Suppressor macrophage treated with lipopolysaccharide for 4 hours (primary cell): ENCODE measurements at regions not wholly inside any gene's neighbourhood (a gene's known extent, or its start where the extent isn't known, plus 50 kb on each side); places are given as distances from the start of the nearest gene placed in this dataset.

ENCODE experiments used
- DNase-seq: peaks from one replicate; pipeline ENCODE4 v3.0.0-alpha.2; 2020

DNA sequence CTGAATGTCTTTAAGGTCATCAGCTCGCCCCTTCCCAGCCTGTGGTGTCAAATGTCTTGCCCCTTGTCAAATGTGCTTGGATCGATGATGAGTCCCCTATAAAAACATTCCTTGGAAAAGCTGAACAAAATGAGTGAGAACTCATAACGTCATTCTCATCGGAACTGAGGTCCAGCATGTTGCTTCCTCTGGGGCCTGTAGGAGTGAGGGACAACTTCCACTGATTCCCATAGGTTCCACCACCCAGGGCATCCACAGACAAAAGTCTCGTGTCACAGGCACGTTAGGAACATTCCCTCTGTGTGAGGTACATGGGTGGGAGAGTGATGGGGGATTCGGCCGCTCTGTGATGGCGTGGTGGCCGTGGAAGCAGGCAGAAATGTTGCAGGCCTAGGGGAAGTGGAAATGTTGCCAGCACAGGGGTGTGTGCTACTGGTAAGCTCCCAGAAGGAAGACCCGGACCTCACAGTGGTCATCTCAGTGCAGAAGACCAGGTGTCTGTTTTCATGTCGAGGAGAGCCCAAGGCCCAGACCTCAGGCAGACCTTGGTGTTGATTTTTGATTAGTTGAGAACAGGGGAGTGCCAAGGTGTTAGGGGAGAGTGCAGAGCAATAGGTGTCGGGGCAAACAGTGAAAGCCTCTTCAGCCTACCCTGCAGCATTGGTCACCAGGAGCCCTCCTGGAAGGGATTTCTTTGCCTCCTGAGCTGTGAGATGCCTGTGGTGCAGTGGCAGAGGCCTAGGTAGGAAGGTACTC lies 96.8 kb downstream of the SNRPN start:
- DNase-seq, result no peak

DNA sequence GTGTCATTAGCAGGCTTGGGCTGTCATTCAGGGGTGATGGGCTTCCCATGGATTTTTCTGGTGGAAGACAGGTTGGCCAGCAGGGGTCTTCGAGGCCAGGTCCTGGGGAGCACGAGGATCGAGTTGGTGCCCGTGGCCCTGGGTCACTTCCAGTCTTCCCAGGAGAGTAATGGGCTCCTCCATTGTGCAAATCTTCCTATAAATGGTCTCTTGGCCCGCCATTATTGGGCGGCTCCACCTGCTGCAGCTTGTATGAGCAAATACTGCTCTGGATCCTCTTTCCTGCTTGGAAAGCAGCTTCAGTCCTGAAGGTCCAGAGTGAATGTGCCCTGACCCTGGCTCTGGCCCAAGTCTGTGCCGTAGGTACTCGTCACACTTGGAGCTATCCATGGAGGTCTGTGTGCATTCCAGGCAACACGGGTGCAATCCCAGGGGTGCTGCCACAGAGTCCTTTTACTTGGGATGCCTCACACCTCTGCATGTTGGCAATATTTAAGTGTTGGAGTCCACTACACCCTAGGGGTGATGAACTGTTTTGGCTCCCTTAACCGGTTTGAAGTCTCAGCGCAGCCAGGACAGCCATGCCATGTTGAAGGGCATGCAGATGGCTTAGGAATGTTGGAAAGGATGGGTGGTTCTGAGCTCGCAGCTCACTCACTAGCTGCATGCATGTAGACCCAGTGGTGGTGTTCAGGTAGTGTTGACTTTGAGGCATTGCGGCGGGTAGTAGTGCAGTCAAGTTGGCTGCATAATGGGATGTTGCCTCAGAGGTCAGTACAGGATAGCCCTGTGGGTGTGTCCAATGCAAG lies 97.6 kb downstream of the SNRPN start:
- DNase-seq, result no peak

DNA sequence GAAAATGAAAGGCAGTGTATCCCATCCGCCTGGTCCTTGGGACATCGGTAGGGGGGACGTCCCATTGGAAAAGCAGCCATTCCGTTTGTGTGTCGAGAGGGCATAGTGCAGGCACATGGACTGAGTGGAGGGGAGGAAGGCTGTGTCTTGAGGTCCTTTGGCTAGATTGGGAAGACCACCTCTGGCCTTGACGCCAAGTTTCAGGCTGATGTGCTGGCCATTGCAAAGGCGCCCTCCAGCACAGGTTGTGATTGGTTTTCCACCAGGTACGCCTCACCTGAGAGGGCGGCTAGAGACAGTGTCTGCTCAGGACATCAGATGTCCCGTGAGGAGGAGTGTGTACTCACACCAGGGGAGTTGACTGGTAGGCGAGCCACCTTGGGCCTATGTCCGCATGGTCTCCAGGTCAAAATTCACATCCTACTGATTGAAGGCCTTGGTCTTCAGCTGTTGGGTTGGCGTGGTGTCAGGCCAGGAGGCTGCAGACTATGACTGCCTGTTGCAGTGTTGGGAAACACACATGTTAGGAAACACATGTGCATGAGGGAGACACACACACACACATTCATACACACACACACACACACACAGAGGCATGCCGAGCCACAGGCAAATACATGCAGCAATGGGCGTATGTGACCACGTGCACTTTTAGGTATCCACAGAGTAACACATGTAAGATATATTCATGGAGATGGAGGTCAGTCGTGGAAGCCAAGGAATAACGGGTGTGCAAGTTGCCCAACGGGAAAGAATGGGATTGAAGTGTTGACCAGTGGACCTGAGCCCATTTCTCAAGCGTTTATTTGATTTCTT lies 98.4 kb downstream of the SNRPN start:
- no peak for DNase-seq

DNA sequence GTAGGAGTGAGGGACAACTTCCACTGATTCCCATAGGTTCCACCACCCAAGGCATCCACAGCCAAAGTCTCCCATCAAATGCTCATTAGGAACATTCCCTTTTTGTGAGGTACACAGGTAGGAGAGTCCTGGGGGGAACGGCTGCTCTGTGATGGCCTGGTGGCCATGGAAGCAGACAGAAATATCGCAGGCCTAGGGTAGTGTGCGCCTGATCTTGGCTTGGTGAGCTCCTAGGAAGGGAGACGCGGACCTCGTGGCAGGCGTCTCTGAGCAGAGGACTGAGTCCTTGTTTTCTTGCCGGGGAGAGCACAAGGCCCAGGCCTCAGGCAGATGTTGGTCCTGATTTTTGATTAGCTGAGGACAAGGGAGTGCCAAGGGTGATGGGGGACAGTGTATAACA lies 99.5 kb downstream of the SNRPN start:
- DNase-seq, result no peak

DNA sequence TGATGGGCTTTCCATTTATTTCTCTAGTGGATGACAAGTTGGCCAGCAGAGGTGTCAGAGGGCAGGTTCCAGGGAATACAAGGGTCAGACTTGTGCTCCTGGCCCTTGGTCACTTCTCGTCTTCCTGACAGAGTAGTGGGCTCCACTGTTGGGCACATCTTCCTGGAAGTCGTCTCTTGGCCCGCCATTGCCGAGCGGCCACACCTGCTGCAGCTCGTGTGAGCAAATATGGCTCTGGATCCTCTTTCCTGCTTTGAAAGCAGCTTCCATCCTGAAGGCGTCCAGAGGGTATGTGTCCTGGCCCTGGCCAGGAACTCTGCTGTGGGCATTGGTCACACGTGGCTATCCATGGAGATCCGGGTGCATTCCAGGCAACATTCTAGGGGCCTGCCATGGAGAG lies 100.2 kb downstream of the SNRPN start:
- no peak for DNase-seq

DNA sequence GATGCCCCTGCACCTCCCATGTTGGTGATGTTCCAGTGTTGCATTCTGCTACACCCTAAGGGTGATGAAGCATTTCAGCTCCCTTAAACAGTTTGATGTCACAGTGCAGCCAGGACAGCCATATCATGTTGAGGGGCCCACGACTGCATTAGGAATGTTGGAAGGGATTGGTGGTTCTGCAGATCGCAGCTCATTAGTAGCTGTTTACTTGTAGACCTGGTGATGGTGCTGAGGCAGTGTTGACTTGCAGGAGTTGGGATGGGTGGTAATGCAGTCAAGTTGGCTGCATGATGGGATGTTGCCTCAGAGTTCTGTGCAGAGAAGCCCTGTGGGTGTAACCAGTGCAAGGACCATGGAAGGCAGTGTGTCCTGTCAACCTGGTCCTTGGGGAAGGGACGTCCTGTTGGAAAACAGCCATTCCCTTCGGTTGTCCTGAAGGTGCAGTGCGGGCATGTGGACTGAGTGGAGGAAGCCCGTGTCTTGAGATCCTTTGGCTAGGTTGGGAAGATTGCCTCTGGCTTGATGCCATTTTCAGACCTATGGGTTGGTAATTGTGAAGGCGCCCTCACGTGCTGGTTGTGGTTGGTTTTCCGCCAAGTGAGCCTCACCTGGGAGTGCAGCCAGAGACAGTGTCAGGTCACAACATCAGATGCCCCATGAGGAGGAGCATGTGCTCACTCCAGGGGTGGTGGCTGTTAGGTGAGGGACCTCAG lies 100.7 kb downstream of the SNRPN start:
- no peak for DNase-seq

DNA sequence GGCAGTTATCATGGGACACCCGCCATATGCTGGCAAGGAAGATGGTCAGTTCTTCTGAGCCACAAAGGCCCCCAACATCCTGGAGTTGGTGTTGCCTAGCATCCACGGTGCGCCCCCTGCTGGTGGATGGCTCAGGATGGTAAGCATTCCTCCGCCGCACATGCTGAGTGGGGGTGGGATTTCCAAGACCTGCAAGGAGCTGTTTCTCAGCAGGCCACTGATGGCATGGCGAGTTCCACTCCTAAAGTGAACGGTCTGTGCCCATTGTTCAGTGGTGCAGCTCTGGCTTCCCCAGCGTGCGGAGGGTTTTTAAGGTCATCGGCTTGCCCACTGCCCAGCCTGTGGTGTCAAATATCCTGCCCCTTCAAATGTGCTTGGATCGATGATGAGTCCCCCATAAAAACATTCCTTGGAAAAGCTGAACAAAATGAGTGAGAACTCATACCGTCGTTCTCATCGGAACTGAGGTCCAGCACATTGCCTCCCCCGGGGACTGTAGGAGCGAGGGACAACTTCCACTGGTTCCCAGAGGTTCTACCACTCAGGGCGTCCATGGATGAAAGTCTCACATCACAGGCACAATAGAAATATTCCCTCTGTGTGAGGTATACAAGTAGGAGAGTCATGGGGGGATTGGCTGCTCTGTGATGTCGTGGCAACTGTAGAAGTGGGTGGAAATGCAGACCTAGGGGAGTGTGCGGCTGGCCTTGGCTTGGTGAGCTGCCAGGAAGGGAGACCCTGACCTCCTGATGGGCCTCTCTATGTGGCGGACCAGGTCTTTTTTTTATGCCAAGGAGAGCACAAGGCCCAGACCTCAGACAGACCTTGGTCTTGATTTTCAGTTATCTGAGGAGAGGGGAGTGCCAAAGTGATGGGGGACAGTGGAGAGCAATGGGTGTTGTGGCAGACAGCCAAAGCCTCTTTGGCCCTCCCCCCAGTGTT lies 102.0 kb downstream of the SNRPN start:
- no peak for DNase-seq

DNA sequence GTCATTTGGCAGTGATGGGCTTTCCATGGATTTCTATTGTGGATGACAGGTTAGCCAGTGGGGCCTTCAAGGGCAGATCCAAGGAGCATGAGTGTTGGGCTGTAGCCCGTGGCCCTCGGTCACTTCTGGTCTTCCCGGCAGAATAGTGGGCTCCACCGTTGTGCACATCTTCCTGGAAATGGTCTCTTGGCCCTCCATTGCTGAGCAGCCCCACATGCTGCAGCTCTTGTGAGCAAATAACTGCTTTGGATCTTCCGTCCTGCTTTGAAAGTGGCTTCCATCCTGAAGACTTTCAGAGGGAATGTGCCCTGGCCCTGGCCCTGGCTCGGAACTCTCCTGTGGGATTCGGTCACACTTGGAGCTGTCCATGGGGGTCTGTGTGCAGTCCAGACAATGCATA lies 102.8 kb downstream of the SNRPN start:
- no peak for DNase-seq

DNA sequence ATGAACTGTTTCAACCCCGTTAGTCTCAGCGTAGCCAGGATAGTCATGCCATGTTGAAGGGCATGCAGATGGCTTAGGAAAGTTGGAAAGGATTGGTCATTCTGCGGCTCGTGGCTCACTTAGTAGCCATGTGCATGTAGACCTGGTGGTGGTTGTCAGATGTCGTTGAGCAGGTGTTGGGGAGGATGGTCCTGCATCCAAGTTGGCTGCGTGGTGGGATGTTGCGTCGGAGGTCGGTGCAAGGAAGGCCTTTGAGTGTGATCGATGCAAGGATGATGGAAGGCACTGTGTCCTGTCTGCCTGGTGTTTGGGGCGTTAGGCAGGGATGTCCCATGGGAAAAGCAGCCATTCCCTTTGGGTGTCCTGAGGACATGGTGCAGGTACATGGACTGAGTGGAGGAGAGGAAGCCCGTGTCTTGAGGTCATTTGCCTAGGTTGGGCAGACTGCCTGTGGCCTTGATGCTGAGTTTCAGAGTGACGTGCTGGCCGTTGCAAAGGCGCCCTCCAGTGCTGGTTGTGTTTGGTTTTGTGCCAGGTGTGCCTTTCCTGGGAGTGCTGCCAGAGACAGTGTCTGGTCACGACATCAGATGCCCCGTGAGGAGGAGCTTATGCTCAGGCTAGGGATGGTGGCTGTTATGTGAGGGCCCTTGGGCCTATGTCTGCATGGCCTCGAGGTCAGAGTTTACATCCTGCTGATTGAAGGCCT lies 103.4 kb downstream of the SNRPN start:
- no peak for DNase-seq

DNA sequence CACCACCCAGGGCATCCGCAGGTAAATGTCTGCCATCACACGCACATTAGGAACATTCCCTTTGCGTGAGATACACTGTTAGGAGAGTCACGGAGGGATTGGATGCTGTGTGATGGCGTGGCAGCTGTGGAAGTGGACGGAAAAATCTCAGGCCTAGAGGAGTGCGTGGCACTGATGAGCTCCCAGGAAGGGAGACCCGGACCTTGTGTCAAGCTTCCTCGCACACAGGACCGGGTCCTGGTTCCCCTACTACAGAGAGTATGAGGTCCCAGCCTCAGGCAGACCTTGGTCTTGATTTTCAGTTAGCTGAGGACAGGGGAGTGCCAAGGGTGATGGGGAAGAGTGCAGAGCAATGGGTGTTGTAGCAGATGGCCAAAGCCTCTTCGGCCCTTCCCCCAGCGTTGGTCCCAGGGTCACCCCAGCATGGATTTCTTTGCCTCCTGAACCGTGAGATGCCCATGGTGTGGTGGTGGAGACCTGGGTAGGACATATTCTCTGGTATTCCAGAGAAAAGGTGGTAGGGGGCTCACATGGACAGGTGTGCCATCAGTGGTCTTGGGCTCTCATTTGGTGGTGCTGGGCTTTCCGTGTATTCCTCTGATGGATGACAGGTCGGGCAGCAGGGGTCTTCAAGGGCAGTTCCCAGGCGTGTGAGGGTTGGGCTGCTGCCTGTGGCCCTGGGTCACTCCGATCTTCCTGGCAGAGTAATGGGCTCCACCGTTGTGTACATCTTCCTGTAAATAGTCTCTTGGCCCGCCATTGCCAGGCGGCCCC lies 105.1 kb downstream of the SNRPN start:
- DNase-seq, result no peak

DNA sequence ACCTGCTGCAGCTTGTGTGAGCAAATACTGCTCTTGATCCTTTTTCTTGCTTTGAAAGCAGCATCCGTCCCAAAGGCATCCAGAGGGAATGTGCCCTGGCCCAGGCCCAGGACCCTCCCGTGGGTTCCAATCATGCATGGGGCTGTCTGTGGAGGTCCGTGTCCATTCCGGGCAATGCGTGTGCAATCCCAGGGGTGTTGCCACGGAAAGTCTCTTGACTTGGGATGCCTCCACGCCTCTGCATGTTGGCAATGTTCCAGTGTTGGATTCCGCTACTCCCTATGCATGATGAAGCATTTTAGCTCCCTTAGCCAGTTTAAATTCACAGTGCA lies 105.7 kb downstream of the SNRPN start:
- DNase-seq, result no peak

DNA sequence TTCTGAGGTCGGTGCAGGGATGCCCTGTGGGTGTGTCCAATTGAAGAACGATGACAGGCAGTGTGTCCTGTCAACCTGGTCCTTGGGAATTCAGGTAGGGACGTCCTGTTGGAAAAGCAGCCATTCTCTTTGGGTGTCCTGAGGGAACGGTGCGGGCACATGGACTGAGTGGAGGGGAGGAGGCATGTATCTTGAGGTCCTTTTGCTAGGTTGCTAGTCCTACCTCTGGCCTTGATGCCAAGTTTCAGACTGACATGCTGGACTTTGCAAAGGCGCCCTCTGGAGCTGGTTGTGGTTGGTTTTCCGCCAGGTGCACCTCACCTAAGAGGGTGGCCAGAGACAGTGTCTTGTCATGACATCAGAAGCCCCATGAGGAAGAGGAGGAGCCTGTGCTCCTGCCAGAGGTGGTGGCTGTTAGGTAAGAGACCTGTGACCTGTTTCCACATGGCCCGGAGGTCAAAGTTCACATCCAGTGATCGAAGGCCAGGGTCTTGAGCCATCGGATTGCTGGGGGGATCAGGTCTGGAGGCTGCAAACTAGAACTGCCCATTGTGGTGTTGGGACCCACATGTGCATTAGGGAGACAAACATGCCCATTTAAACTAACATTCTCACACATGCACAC lies 106.3 kb downstream of the SNRPN start:
- DNase-seq, result no peak

DNA sequence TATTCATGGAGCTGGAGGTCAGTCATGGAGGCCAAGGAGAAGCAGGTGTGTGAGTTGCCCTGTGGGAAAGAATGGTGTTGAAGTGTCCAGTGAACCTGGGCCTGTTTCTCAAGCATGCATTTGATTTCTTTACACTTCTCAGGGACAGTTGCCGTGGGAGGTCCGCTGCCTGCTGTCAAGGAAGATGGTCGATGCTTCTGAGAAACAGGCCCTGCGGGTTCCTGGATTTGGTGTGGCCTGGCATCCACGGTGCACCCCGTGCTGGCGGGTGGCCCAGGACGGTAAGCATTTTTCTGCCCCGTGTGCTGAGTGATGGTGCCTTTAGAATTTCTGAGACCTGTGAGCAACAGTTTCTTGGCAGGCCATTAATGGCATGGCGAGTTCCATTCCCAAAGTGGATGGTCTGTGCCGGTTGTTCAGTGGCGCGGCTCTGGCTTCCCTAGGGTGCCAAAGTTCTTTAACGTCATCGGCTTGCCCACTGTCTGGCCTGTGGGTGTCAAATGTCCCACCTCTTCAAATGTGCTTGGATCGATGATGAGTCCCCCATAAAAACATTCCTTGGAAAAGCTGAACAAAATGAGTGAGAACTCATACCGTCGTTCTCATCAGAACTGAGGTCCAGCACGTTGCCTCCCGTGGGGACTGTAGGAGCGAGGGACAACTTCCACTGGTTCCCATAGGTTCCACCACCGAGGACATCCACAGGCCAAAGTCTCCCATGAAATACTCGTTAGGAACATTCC lies 107.2 kb downstream of the SNRPN start:
- no peak for DNase-seq

DNA sequence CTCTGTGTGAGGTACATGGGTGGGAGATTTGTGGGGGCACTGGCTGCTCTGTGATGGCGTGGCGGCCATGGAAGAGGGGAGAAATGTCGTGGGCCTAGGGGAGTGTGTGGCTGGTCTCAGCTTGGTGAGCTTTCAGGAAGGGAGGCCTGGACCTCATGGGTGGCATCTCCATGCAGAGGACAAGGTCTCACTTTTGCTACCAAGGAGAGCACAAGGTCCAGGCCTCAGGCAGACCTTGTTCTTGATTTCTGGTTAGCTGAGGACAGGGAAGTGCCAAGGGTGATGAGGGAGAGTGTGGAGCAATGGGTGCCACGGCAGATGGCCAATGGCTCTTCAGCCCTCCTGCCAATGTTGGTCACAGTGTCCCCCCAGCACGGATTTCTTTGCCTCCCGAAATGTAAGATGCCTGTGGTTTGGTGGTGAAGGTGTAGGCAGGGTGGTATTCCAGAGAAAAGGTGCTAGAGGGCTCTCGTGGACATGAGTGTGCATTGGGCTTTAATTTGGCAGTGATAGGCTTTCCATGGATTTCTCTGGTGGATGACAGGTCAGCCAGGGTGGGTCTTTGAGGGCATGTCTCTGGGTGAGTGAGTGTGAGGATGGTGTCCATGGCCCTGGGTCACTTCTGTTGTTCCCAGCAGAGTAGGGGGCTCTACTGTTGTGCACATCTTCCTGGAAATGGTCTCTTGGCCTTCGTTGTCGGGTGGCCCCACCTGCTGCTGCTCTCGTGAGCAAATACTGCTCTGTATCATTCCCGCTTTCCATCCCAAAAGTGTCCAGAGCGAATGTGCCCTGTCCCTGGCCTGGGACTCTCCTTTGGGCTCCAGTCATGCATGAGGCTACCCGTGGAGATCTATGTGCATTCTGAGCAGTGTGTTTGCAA lies 108.0 kb downstream of the SNRPN start:
- no peak for DNase-seq

DNA sequence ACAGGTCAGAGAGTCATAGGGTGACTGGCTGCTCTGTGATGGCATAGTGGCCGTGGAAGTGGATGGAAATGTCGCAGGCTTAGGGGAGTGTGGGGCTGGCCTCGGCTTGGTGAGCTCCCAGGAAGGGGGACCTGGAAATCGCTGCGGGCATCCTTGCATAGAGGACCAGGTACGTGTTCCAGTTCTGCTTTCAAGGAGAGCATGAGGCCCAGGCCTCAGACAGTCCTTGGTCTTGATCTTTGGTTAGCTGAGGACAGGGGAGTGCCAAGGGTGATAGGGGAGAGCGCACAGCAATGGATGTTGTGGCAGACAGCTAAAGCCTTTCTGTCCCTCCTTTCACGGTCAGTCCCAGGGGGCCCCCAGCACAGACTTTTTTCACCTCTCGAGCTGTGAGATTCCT lies 110.5 kb downstream of the SNRPN start:
- DNase-seq, result no peak

DNA sequence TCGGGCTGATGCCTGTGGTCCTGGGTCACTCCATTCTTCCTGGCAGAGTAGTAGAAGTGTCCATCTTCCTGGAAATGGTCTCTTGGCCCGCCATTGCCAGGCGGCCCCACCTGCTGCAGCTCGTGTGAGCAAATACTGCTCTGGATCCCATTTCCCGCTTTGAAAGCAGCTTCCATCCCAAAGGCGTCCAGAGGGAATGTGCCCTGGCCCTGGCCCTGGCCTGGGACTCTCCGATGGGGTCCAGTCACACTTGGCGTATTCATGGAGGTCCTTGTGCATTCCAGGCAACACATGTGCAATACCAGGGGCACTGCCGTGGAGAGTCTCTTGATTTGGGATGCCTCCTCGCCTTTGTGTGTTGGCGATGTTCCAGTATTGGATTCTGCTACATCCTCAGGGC lies 111.1 kb downstream of the SNRPN start:
- no peak for DNase-seq

DNA sequence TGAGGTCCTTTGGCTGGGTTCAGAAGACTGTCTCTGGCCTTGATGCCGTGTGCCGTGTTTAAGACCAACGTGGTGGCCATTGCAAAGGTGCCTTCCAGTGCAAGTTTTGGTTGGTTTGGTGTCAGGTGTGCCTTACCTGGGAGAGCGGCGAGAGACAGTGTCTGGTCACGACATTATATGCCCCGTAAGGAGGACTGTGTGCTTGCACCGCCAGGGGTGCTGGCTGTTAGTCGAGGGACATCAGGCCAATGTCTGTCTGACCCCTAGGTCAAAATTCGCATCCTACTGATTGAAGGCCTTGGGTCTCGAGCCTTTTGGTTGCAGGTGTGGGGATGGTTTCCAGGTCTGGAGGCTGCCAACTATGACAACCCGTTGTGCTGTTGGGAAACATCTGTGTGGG lies 111.9 kb downstream of the SNRPN start:
- no peak for DNase-seq

DNA sequence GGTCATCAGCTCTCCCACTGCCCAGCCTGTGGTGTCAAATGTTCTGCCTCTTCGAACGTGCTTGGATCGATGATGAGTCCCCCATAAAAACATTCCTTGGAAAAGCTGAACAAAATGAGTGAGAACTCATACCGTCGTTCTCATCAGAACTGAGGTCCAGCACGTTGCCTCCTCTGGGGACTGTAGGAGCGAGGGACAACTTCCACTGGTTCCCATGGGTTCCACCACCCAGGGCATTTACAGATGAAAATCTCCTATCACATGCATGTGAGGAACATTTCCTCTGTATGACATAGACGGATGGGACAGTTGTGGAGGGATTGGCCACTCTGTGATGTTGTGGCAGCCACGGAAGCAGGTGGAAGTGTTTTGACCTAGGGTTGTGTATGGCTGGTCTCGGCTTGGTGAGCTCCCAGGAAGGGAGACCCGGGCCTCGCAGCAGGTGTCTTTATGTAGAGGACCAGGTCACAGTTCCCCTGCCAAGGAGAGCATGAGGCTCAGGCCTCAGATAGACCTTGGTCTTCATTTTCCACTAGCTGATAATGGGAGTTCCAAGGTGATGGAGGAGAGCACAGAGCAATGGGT lies 113.0 kb downstream of the SNRPN start:
- no peak for DNase-seq
